Left lung (tissue), 4 donors: ENCODE measurements at regions not wholly inside any gene's neighbourhood (a gene's known extent, or its start where the extent isn't known, plus 50 kb on each side); places are given as distances from the start of the nearest gene placed in this dataset.
A peak's percentile ranks its signal among the peaks of the same experiment; 100 is the strongest.

Source experiments
- ATAC-seq: fragments of 200-7000 bp; cut with Tn5 transposase; one replicate; pipeline ENCODE4 v1.9.1; 2020; ENCODE audit warnings: moderate library complexity
- DNase-seq, 4 donors: peaks; one replicate each; pipeline ENCODE4 v3.0.0-alpha.2; 2013 to 2020
- H3K27ac ChIP-seq, 2 donors: fragments of 200-600 bp; sonication (generic) in 1 of 2; one replicate each; pipeline versions ENCODE4 v1.5.0 to v1.8.0; 2020 to 2021
- H3K27me3 ChIP-seq, 2 donors: fragments of 200-600 bp; sonication (generic) in 1 of 2; one replicate each; pipeline versions ENCODE4 v1.5.0 to v1.8.0; 2020 to 2021
- H3K36me3 ChIP-seq, 2 donors: fragments of 200-600 bp; sonication (generic) in 1 of 2; one replicate each; pipeline versions ENCODE4 v1.5.0 to v1.8.0; 2020 to 2021
- H3K4me1 ChIP-seq, 2 donors: fragments of 200-600 bp; one replicate each; pipeline ENCODE4 v1.8.0; 2021
- H3K4me3 ChIP-seq, 2 donors: fragments of 200-600 bp; sonication (generic) in 1 of 2; one replicate each; pipeline versions ENCODE4 v1.5.0 to v1.8.0; 2020 to 2021; ENCODE audit warnings: mild to moderate bottlenecking in 1 of 2
- H3K9me3 ChIP-seq, 2 donors: fragments of 200-600 bp; sonication (generic) in 1 of 2; one replicate each; pipeline versions ENCODE4 v1.5.0 to v1.8.0; 2020 to 2021
- intact Hi-C, 2 donors: fragments of 100-400 bp; cut with DNase I; formaldehyde crosslinking; loops; one replicate each; pipeline versions ENCODE4 v1.11.2 to v1.14.2; 2022
- TF ChIP-seq, protein P1 (sequence below), 2 donors: fragments of 200-600 bp; sonication (generic) in 1 of 2; IDR thresholded peaks; one replicate each; pipeline versions ENCODE4 v1.5.0 to v1.8.0; 2021; ENCODE audit warnings: antibody characterized with exemption in 2 of 2
- donor health status: DM: no; HTN: yes; CAD: no.
- donor health status: DM: no; HTN: no; CAD: no.

DNA sequence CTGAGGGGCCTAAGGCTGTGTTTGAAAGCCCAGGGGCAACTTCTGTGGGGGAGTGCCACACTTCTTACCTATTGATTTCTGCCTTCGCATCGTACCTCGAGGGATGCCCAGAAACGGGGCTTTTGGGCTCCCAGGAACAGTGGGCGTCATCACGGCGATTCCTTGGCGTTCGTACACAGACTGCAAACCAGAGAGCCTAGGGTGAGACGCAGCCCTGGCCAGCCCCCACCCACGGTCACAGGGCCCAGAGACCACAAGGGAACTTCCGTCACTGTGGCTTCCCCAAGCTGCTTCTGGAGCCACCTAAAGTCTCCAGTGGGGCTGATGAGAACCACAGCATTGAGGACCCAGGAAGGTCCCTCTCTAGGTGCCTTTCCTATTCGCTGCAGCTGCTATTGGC is 91.9 kb downstream of the CTTN start:
- peak in 1 of 4 donors; percentile 45 for DNase-seq
- Histone ChIP-seq H3K4me1 (no peaks in the 10 kb centered on the region), H3K27ac (no peak overlapping the region), H3K4me3 (no peak overlapping the region), H3K36me3 (no peaks in the 10 kb centered on the region), H3K9me3 (peaks cover 0 to 26% of the 10 kb centered on the region in 2 donors), H3K27me3 (no peaks in the 10 kb centered on the region)
- intact Hi-C loops, result no loop called here
- ATAC-seq, result no peak
- TF ChIP-seq, protein P1, sequence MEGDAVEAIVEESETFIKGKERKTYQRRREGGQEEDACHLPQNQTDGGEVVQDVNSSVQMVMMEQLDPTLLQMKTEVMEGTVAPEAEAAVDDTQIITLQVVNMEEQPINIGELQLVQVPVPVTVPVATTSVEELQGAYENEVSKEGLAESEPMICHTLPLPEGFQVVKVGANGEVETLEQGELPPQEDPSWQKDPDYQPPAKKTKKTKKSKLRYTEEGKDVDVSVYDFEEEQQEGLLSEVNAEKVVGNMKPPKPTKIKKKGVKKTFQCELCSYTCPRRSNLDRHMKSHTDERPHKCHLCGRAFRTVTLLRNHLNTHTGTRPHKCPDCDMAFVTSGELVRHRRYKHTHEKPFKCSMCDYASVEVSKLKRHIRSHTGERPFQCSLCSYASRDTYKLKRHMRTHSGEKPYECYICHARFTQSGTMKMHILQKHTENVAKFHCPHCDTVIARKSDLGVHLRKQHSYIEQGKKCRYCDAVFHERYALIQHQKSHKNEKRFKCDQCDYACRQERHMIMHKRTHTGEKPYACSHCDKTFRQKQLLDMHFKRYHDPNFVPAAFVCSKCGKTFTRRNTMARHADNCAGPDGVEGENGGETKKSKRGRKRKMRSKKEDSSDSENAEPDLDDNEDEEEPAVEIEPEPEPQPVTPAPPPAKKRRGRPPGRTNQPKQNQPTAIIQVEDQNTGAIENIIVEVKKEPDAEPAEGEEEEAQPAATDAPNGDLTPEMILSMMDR (IDR thresholded peaks at IDR 0.05), result no peak

DNA sequence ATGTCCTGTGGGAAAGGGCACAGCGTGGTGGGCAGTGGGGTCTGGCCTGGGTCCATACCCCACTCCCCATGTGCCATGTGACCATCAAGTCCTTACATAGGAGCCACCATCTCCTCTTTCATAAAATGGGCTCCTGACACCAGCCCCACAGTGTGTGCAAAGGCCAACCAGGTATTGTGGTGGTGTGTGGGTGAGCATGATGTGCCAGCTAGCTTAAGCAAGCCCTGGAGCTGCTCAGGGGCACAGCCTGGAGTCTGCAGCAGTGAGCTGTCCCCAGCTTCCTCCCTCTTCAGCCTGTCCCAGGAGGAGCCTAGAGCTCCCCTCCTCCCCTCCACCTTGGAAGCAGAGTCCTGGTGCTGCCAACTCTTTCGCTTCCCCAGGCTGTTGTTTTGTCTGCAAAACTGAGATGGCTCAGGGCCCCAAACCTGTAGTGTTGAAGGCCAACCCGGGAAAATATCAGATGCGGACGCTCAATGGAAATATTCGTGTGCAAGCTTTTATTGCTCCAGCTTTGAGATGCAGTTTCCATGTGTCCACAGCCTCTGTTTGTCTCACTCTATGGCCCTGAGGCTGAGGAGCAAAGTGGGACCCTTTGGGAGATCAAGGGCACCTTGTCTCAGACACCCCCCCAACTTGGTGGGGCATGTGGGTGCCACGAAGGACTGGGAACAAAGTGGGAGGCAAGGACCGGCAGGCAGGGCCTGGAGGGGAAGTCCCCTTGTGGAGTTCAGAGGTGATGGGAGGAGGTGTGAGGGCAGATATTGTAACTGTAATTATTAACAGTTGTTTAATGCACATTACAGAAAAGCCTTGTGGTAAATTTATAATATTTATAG is 92.6 kb downstream of the CTTN start:
- H3K9me3 ChIP-seq, result peaks cover 0 to 26% of the 10 kb centered on the region in 2 donors
- TF ChIP-seq, protein P1 (IDR thresholded peaks at IDR 0.05), result no peak
- no peak overlapping the region for H3K4me3 ChIP-seq
- ATAC-seq, result no peak
- H3K36me3 ChIP-seq, result no peaks in the 10 kb centered on the region
- H3K4me1 ChIP-seq, result no peaks in the 10 kb centered on the region
- no peaks in the 10 kb centered on the region for H3K27me3 ChIP-seq
- H3K27ac ChIP-seq, result no peak overlapping the region
- DNase-seq, result peak in 1 of 4 donors; percentile 44
- intact Hi-C loops, result no loop called here

DNA sequence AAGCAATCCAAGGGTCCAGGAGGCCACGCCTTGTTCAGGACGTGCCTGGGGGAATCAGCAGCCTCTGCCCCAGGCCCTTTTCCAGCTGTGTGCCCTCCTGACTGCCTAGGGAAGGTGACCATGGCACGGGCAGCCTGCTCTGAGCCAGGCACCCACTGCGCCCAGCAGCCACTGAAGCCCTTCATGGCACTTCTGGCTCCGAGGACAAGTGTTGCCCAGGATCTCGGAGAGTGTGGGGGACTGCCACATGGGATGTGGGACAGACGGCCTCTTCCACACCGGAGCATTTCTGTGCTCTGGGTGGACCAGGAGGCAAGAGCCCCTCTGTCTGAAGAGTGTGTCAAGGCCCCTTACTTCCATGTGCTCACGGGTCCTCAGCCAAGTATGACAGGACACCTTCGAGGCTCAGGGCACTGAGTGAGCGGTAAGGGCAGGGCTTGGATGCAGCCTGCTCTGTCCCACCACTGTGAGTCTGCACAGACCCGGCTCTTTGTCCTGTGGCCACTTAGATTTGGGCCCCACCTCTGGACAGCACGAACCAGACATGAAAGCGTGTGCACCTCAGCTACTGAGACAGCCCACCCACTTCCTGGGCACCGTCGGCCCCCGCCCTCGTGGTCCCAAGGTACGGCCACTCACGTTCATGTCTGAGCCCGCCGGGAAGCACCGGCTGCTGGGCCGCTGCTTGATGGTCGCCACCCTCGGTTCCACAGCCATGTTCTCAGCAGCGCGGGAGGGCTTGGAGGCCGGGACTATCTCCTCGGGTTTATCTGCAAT is 93.6 kb downstream of the CTTN start:
- H3K27ac ChIP-seq, result no peak overlapping the region
- TF ChIP-seq, protein P1 (IDR thresholded peaks at IDR 0.05), result no peak
- no peaks in the 10 kb centered on the region for H3K27me3 ChIP-seq
- ATAC-seq (no peak), DNase-seq (peak in 2 of 4 donors; percentile 24 to 65)
- H3K4me1 ChIP-seq, result no peaks in the 10 kb centered on the region
- no peaks in the 10 kb centered on the region for H3K36me3 ChIP-seq
- H3K9me3 ChIP-seq, result peaks cover 0 to 26% of the 10 kb centered on the region in 2 donors
- intact Hi-C loops, result no loop called here
- H3K4me3 ChIP-seq, result no peak overlapping the region

DNA sequence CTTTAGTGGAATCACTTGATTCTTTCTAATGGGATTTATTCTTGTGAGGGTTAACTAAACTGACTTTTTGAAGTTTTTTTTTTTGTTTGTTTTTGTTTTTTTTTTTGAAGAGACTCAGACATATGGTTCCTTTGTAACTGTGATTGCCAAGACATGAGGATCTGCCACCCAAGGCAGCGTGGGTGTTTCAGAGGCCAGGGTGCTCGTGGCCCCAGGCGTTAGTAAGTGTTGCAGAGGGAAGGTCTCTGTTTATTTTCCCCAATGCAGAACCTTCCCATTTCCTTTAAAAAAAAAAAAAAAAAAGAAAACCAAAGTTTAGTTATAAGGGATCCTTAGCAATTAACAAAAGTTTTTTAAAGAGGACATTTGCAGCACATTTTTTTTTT is 94.8 kb downstream of the CTTN start:
- TF ChIP-seq, protein P1 (IDR thresholded peaks at IDR 0.05), result no peak
- intact Hi-C loops, result no loop called here
- ATAC-seq, result peak; percentile 32
- Histone ChIP-seq H3K4me3 (no peak overlapping the region), H3K27me3 (no peaks in the 10 kb centered on the region), H3K9me3 (peaks cover 0 to 26% of the 10 kb centered on the region in 2 donors), H3K27ac (no peak overlapping the region), H3K4me1 (no peaks in the 10 kb centered on the region), H3K36me3 (no peaks in the 10 kb centered on the region)
- DNase-seq, result no peak

DNA sequence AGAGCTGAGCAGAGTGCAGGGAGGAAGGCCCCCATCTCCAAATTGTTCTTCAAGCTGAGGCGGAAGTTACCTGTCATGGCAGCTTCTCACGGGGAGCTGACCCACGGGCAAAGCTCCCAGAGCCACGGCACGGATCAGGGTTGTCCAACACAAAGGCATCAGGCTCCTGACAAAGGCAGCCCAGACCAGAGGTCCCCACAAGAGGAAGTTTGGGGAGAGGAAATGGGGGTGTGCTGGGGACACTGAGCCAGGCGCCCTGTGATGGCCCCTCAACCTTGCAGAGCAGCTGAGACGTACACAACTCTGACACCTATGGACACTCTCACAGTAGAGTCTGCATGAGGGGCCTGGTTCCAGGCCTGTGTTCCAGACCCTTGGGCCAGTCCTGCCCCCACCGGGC is 95.6 kb downstream of the CTTN start:
- Histone ChIP-seq H3K36me3 (no peaks in the 10 kb centered on the region), H3K4me1 (no peaks in the 10 kb centered on the region), H3K9me3 (peaks cover 0 to 26% of the 10 kb centered on the region in 2 donors), H3K4me3 (no peak overlapping the region), H3K27ac (no peak overlapping the region), H3K27me3 (no peaks in the 10 kb centered on the region)
- intact Hi-C loops, result no loop called here
- no peak for ATAC-seq
- TF ChIP-seq, protein P1 (IDR thresholded peaks at IDR 0.05), result no peak
- DNase-seq, result peak in 1 of 4 donors; percentile 49
